Endothelial cell of umbilical vein (primary cell): ENCODE measurements at regions not wholly inside any gene's neighbourhood (a gene's known extent, or its start where the extent isn't known, plus 50 kb on each side); places are given as distances from the start of the nearest gene placed in this dataset.

Source experiments
- BruUV-seq: library from RNA; stranded (reverse); fragments of 400-500 nt; replicated peaks from 2 replicates; lab custom pipeline; 2021; lab: Mats Ljungman, UMichigan
- CTCF ChIA-PET: fragments of 300-600, 350-600 bp; sonication (Branson Sonifier 250); formaldehyde crosslinking; loops from one replicate; lab custom pipeline; 2021; ENCODE audit warnings: antibody characterized with exemption, inconsistent platforms; lab: Charles Lee
- POLR2A ChIA-PET: fragments of 300-600, 350-600 bp; sonication (Branson Sonifier 250); formaldehyde crosslinking; loops from one replicate; lab custom pipeline; 2021; ENCODE audit warnings: antibody characterized with exemption, inconsistent platforms; lab: Charles Lee
- DNase-seq: peaks from one replicate; pipeline ENCODE4 v3.0.0-alpha.2; 2011; ENCODE audit warnings: low read depth, low spot score
- FAIRE-seq: peaks from 2 replicates; lab custom pipeline; 2011; peaks lifted over from hg19 to GRCh38; lab: Jason Lieb, UNC
- H2AFZ ChIP-seq: 2 replicates; pipeline ENCODE4 v1.6.0; 2012; ENCODE audit warnings: low read depth, low read length, control low read depth, inconsistent platforms
- H3K27ac ChIP-seq: 2 replicates; pipeline ENCODE4 v1.5.1; 2011; ENCODE audit warnings: low read depth, mild to moderate bottlenecking, control low read depth, low read length, moderate library complexity; ENCODE audit not compliant: insufficient read depth
- H3K27me3 ChIP-seq, 2 experiments: 2 replicates each; pipeline versions ENCODE4 v1.6.0 to v1.6.1; 2011; ENCODE audit warnings: low read length in 2 of 2, mixed read lengths in 1 of 2; ENCODE audit not compliant: control insufficient read depth in 2 of 2, insufficient read depth in 2 of 2
- H3K36me3 ChIP-seq, 2 experiments: 2 replicates in 1 of 2; 3 replicates in 1 of 2; pipeline ENCODE4 v1.5.1; 2011; ENCODE audit warnings: low read length in 2 of 2, mild to moderate bottlenecking in 1 of 2, moderate library complexity in 1 of 2; ENCODE audit not compliant: control insufficient read depth in 2 of 2, insufficient read depth in 2 of 2; ENCODE audit errors: extremely low read depth in 1 of 2
- H3K4me1 ChIP-seq: 3 replicates; pipeline ENCODE4 v1.5.1; 2011; ENCODE audit warnings: mild to moderate bottlenecking, low read length; ENCODE audit not compliant: control insufficient read depth, insufficient read depth; ENCODE audit errors: extremely low read depth
- H3K4me2 ChIP-seq: 2 replicates; pipeline ENCODE4 v1.6.1; 2011; ENCODE audit warnings: low read length, control low read depth, mixed read lengths; ENCODE audit not compliant: insufficient read depth
- H3K4me3 ChIP-seq, 3 experiments: fragments of 200-600 bp in 1 of 3; sonication (generic), shearing (Covaris generic) in 1 of 3; replicated peaks in 1 of 3; 2 replicates each; pipeline ENCODE4 v1.5.1; 2011 to 2016; ENCODE audit warnings: control low read depth in 3 of 3, low read length in 3 of 3, mild to moderate bottlenecking in 2 of 3, inconsistent platforms in 1 of 3, low read depth in 1 of 3, moderate library complexity in 1 of 3; ENCODE audit not compliant: insufficient read depth in 1 of 3
- H3K79me2 ChIP-seq: 2 replicates; pipeline ENCODE4 v1.6.0; 2012; ENCODE audit warnings: low read length, inconsistent platforms; ENCODE audit not compliant: control insufficient read depth, insufficient read depth
- H3K9ac ChIP-seq: replicated peaks from 2 replicates; pipeline ENCODE3; 2011; ENCODE audit warnings: low read length, control low read depth; ENCODE audit not compliant: insufficient read depth; ENCODE audit errors: extremely low read depth
- H3K9me1 ChIP-seq: replicated peaks from 3 replicates; pipeline ENCODE4 v1.6.0; 2011; ENCODE audit warnings: mild to moderate bottlenecking, low read length; ENCODE audit not compliant: control insufficient read depth, insufficient read depth; ENCODE audit errors: extremely low read depth
- H3K9me3 ChIP-seq: replicated peaks from 2 replicates; pipeline ENCODE4 v1.5.1; 2012; ENCODE audit warnings: low read length, inconsistent platforms; ENCODE audit not compliant: control insufficient read depth, insufficient read depth
- H4K20me1 ChIP-seq: replicated peaks from 2 replicates; pipeline ENCODE3; 2011; ENCODE audit warnings: mild to moderate bottlenecking, low read length; ENCODE audit not compliant: control insufficient read depth, insufficient read depth; ENCODE audit errors: extremely low read depth
- CTCF ChIP-seq, 2 donors: IDR thresholded peaks; 1 replicate in 1 of 2; 2 replicates in 1 of 2; pipeline ENCODE4 v1.5.1; 2011; ENCODE audit warnings: low read length in 2 of 2, mild to moderate bottlenecking in 2 of 2, moderate library complexity in 2 of 2, control low read depth in 1 of 2, inconsistent platforms in 1 of 2, low read depth in 1 of 2; ENCODE audit not compliant: insufficient read depth in 1 of 2; ENCODE audit errors: extremely low read depth in 1 of 2
- EZH2 ChIP-seq: IDR thresholded peaks from 2 replicates; pipeline ENCODE4 v1.6.1; 2012; ENCODE audit warnings: borderline replicate concordance, low read depth, mild to moderate bottlenecking, moderate library complexity, low read length, inconsistent platforms; ENCODE audit not compliant: severe bottlenecking
- FOS ChIP-seq: IDR thresholded peaks from 2 replicates; pipeline ENCODE4 v1.6.1; 2011; ENCODE audit warnings: mild to moderate bottlenecking, low read length, moderate library complexity, borderline replicate concordance; ENCODE audit not compliant: insufficient read depth
- GATA2 ChIP-seq: IDR thresholded peaks from 2 replicates; pipeline ENCODE4 v1.7.0; 2011; ENCODE audit warnings: low read depth, mild to moderate bottlenecking, moderate library complexity, mixed read lengths, low read length; ENCODE audit not compliant: insufficient read length, insufficient read depth
- JUN ChIP-seq: IDR thresholded peaks from 2 replicates; pipeline ENCODE4 v1.6.1; 2011; ENCODE audit warnings: borderline replicate concordance, low read depth; ENCODE audit not compliant: insufficient read length, insufficient read depth
- MYC ChIP-seq: IDR thresholded peaks from one replicate; pipeline ENCODE4 v1.6.1; 2011; ENCODE audit warnings: mild to moderate bottlenecking, low read depth, low read length
- POLR2A ChIP-seq: IDR thresholded peaks from 2 replicates; pipeline ENCODE4 v1.6.1; 2012; ENCODE audit warnings: low read depth, mild to moderate bottlenecking, control low read depth, low read length
- POLR2AphosphoS5 ChIP-seq: IDR thresholded peaks from 2 replicates; pipeline ENCODE4 v1.6.1; 2012; ENCODE audit warnings: low read depth, mild to moderate bottlenecking, control low read depth, low read length, moderate library complexity; ENCODE audit not compliant: insufficient read depth
- dilution Hi-C: fragments of 300-500 bp; cut with MboI; formaldehyde crosslinking; loops from one replicate; pipeline ENCODE4 v1.15.0; 2019; ENCODE audit warnings: low sequenced_read_pairs; ENCODE audit not compliant: extremely low pct_ligation_motif_present
- intact Hi-C: fragments of 100-400 bp; cut with micrococcal nuclease; formaldehyde crosslinking; loops from one replicate; pipeline ENCODE4 v1.10.0; 2022
- TF ChIP-seq, protein P1 (sequence below): IDR thresholded peaks from 2 replicates; pipeline ENCODE4 v1.6.1; 2011; ENCODE audit not compliant: insufficient read depth, insufficient read length

GRCh38 chr11:83374311-83374710 is 88.1 kb upstream of the CCDC90B start:
- FAIRE-seq (no peak), DNase-seq (no peak)
- Histone ChIP-seq H3K79me2 (no peaks in the 10 kb centered on the region), H3K4me2 (no peak overlapping the region), H3K9ac (no peak overlapping the region), H3K36me3 (no peaks in the 10 kb centered on the region), H3K27me3 (no peaks in the 10 kb centered on the region), H3K4me3 (no peak overlapping the region), H3K9me3 (no peaks in the 10 kb centered on the region), H4K20me1 (no peaks in the 10 kb centered on the region), H3K4me1 (no peaks in the 10 kb centered on the region), H3K27ac (no peak overlapping the region), H3K9me1 (no peaks in the 10 kb centered on the region), H2AFZ (no peak overlapping the region)
- ChIA-PET POLR2A (no interaction called here), CTCF (no interaction called here)
- TF ChIP-seq GATA2 (no peak), JUN (no peak), CTCF (IDR thresholded peaks at IDR 0.05; ENCODE audit: extremely low read depth in 1 of 2, insufficient read depth in 1 of 2, low read depth in 1 of 2, low read length in 2 of 2) (no peak), FOS (no peak), POLR2A (no peak), EZH2 (no peak), POLR2AphosphoS5 (no peak), MYC (no peak)
- TF ChIP-seq, protein P1, sequence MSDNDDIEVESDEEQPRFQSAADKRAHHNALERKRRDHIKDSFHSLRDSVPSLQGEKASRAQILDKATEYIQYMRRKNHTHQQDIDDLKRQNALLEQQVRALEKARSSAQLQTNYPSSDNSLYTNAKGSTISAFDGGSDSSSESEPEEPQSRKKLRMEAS, result no peak
- no TSS peak for BruUV-seq
- dilution Hi-C loops (no loop called here), intact Hi-C loops (no loop called here)
